ENCODE measurements at regions not wholly inside any gene's neighbourhood (a gene's known extent, or its start where the extent isn't known, plus 50 kb on each side); places are given as distances from the start of the nearest gene placed in this dataset.

- Histone ChIP-seq H3K36me3 (no peaks in the 10 kb centered on the region), H3K27me3 (no peaks in the 10 kb centered on the region), H3K27ac (no peak overlapping the region), H3K9me3 (no peaks in the 10 kb centered on the region), H3K4me3 (replicated peaks in 1 of 3) (no peak overlapping the region), H3K4me1 (no peaks in the 10 kb centered on the region)
- intact Hi-C loops (cut with DNase I), result no loop called here
- TF ChIP-seq POLR2A (IDR thresholded peaks at IDR 0.05), result no peak
- no peak for TF ChIP-seq CTCF (IDR thresholded peaks at IDR 0.05)
- no peak for DNase-seq
Measured at GRCh38 chr5:67459253-67459652, 262.7 kb upstream of the CD180 start.

- intact Hi-C loops (cut with DNase I), result no loop called here
- H3K4me1 ChIP-seq, result no peaks in the 10 kb centered on the region
- WGBS, 2 donors, result 89 to 91% methylated on average over 1 of the region's 1 CpG
Measured at GRCh38 chr5:67455970-67456369, 259.4 kb upstream of the CD180 start.

DNA sequence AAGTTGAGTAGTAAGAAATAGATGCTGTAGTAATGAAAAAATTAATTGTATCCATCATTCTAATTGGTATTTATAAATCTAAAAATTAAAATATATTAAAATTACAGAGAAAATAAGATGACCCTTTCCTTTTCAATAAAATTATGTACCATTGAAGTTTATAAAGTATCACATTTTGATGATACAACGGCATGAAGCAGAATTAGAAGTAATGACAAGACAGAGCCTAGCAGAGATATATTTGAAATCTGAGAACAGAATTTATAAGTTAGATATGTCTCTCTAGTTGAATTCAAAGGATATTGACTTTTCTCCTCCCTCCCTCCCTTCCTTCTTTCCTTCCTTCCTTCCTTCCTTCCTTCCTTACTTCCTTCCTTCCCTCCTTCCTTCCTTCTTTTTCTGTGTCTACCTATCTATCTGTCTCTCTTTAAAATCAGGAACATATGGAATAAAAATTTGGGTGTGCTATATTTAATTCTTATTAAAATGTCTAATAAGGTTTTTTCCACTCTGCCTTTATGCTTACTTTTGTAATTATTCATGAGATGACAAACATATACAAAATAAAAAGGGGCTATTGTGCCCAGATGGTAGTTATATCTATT is 258.5 kb upstream of the CD180 start:
- Histone ChIP-seq H3K4me3 (replicated peaks in 1 of 3) (no peak overlapping the region), H3K27ac (no peak overlapping the region), H3K36me3 (no peaks in the 10 kb centered on the region), H3K4me1 (no peaks in the 10 kb centered on the region), H3K27me3 (no peaks in the 10 kb centered on the region), H3K9me3 (no peaks in the 10 kb centered on the region)
- 97 to 98% methylated on average over 1 of the region's 1 CpG for WGBS, 2 donors
- TF ChIP-seq CTCF (IDR thresholded peaks at IDR 0.05) (no peak), POLR2A (IDR thresholded peaks at IDR 0.05) (no peak)
- DNase-seq, result no peak
- intact Hi-C loops (cut with DNase I), result no loop called here

More at GRCh38 chr5:67455970-67456369, 259.4 kb upstream of the CD180 start:
- no peak for TF ChIP-seq CTCF (IDR thresholded peaks at IDR 0.05)
- no peak for TF ChIP-seq POLR2A (IDR thresholded peaks at IDR 0.05)
- H3K27ac ChIP-seq, result no peak overlapping the region
- no peak for DNase-seq
- H3K9me3 ChIP-seq, result no peaks in the 10 kb centered on the region
- no peak overlapping the region for H3K4me3 ChIP-seq (replicated peaks in 1 of 3)
- H3K36me3 ChIP-seq, result no peaks in the 10 kb centered on the region
- no peaks in the 10 kb centered on the region for H3K27me3 ChIP-seq

GRCh38 chr5:67453111-67453905 is 256.7 kb upstream of the CD180 start:
- Histone ChIP-seq H3K4me1 (no peaks in the 10 kb centered on the region), H3K27me3 (no peaks in the 10 kb centered on the region), H3K27ac (no peak overlapping the region), H3K9me3 (no peaks in the 10 kb centered on the region), H3K36me3 (no peaks in the 10 kb centered on the region), H3K4me3 (replicated peaks in 1 of 3) (no peak overlapping the region)
- 87 to 95% methylated on average over 4 of the region's 4 CpGs for WGBS, 2 donors
- no peak for DNase-seq
- intact Hi-C loops (cut with DNase I), result no loop called here
- TF ChIP-seq CTCF (IDR thresholded peaks at IDR 0.05) (no peak), POLR2A (IDR thresholded peaks at IDR 0.05) (no peak)

GRCh38 chr5:67451640-67452279 is 255.2 kb upstream of the CD180 start:
- no peak for DNase-seq
- no peak for TF ChIP-seq POLR2A (IDR thresholded peaks at IDR 0.05)
- Histone ChIP-seq H3K27me3 (no peaks in the 10 kb centered on the region), H3K9me3 (no peaks in the 10 kb centered on the region), H3K36me3 (no peaks in the 10 kb centered on the region), H3K4me3 (replicated peaks in 1 of 3) (no peak overlapping the region), H3K4me1 (no peaks in the 10 kb centered on the region), H3K27ac (no peak overlapping the region)
- WGBS, 2 donors, result 75 to 81% methylated on average over 3 of the region's 3 CpGs
- intact Hi-C loops (cut with DNase I), result no loop called here
